Activated B cell treated with CpG ODN at 0.5 μM for 24 hours (primary cell): ENCODE measurements at regions not wholly inside any gene's neighbourhood (a gene's known extent, or its start where the extent isn't known, plus 50 kb on each side); places are given as distances from the start of the nearest gene placed in this dataset.

Experiments
- ATAC-seq: fragments of 200-7000 bp; cut with Tn5 transposase; one replicate; pipeline ENCODE4 v1.10.0; 2021; ENCODE audit warnings: low read depth, mild to moderate bottlenecking, moderate library complexity
- CTCF ChIA-PET: fragments of 350-600 bp; sonication (Branson Sonifier 250); formaldehyde crosslinking; loops from one replicate; lab custom pipeline; 2021; ENCODE audit warnings: antibody characterized with exemption; lab: Charles Lee
- POLR2A ChIA-PET: fragments of 350-600 bp; sonication (Branson Sonifier 250); formaldehyde crosslinking; loops from one replicate; lab custom pipeline; 2021; ENCODE audit warnings: antibody characterized with exemption; lab: Charles Lee
- DNase-seq: peaks from one replicate; pipeline ENCODE4 v3.0.0; 2022
- H3K27ac Mint-ChIP-seq: one replicate; pipeline ENCODE4 v1.8.0; 2020; ENCODE audit warnings: mixed read lengths
- H3K27me3 Mint-ChIP-seq: one replicate; pipeline ENCODE4 v1.8.0; 2021; ENCODE audit warnings: mixed read lengths
- H3K36me3 Mint-ChIP-seq: one replicate; pipeline ENCODE4 v1.8.0; 2021; ENCODE audit warnings: low read depth, mixed read lengths
- H3K4me1 Mint-ChIP-seq: one replicate; pipeline ENCODE4 v1.8.0; 2021; ENCODE audit warnings: mixed read lengths
- H3K4me3 Mint-ChIP-seq: one replicate; pipeline ENCODE4 v1.8.0; 2020; ENCODE audit warnings: mild to moderate bottlenecking, mixed read lengths
- H3K9me3 Mint-ChIP-seq: one replicate; pipeline ENCODE4 v1.8.0; 2020; ENCODE audit warnings: mixed read lengths
- intact Hi-C: fragments of 100-400 bp; cut with micrococcal nuclease; formaldehyde crosslinking; loops from one replicate; pipeline ENCODE4 v1.15.1; 2024
- TF ChIP-seq, protein P1 (sequence below): fragments of 200-600 bp; IDR thresholded peaks from one replicate; pipeline ENCODE4 v1.8.0; 2022; ENCODE audit warnings: antibody characterized with exemption, mild to moderate bottlenecking

DNA sequence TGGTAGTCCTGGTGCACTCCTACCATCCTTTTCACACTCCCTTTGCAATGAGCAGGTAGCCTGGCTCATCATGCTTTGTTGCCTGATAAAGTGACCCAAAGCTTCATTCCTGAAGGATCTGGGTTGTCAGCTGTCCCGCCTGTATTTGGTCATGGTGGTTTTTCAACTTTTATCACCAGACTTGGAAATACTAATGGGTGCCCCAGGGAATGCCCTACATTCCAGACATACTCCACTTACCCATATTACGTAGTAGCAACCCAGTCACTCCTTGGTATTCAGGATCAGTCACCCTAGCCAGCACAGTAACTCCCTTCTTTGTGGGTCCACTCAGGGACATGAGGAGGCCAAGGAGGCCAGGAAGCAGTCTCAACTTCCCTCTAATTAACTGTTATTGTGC is 199.2 kb downstream of the MAFB start:
- Mint-ChIP-seq H3K27ac (no peak overlapping the region), H3K4me1 (no peaks in the 10 kb centered on the region), H3K36me3 (no peaks in the 10 kb centered on the region), H3K4me3 (no peak overlapping the region), H3K27me3 (peaks cover 1% of the 10 kb centered on the region), H3K9me3 (no peaks in the 10 kb centered on the region)
- POLR2A ChIA-PET: no interaction called here
- ATAC-seq: no peak
- CTCF ChIA-PET: no interaction called here
- no peak for DNase-seq
- TF ChIP-seq, protein P1, sequence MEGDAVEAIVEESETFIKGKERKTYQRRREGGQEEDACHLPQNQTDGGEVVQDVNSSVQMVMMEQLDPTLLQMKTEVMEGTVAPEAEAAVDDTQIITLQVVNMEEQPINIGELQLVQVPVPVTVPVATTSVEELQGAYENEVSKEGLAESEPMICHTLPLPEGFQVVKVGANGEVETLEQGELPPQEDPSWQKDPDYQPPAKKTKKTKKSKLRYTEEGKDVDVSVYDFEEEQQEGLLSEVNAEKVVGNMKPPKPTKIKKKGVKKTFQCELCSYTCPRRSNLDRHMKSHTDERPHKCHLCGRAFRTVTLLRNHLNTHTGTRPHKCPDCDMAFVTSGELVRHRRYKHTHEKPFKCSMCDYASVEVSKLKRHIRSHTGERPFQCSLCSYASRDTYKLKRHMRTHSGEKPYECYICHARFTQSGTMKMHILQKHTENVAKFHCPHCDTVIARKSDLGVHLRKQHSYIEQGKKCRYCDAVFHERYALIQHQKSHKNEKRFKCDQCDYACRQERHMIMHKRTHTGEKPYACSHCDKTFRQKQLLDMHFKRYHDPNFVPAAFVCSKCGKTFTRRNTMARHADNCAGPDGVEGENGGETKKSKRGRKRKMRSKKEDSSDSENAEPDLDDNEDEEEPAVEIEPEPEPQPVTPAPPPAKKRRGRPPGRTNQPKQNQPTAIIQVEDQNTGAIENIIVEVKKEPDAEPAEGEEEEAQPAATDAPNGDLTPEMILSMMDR: no peak
- intact Hi-C loops: no loop called here

DNA sequence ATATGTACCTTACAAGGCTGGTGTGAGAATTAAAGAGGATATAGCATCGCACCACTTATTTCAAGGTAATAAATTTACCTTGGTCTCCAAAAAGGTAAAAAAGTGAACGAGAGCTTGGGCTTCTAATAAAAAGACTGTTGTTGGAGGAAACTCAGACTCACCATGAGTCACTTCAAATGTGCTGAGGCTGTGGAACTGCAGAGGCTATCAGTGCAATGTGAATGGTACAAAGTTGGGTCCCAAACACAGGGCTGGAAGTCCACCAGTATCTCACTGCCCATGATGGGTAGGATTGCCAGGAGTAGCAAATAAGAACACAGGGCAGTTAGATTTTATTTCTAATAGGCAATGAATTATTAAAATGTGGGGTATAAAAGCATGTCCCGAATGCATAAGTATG is 200.6 kb downstream of the MAFB start:
- POLR2A ChIA-PET: no interaction called here
- Mint-ChIP-seq H3K4me3 (no peak overlapping the region), H3K36me3 (no peaks in the 10 kb centered on the region), H3K27me3 (peaks cover 1% of the 10 kb centered on the region), H3K9me3 (no peaks in the 10 kb centered on the region), H3K27ac (no peak overlapping the region), H3K4me1 (no peaks in the 10 kb centered on the region)
- TF ChIP-seq, protein P1: no peak
- ATAC-seq: no peak
- no peak for DNase-seq
- CTCF ChIA-PET: no interaction called here
- intact Hi-C loops: no loop called here

DNA sequence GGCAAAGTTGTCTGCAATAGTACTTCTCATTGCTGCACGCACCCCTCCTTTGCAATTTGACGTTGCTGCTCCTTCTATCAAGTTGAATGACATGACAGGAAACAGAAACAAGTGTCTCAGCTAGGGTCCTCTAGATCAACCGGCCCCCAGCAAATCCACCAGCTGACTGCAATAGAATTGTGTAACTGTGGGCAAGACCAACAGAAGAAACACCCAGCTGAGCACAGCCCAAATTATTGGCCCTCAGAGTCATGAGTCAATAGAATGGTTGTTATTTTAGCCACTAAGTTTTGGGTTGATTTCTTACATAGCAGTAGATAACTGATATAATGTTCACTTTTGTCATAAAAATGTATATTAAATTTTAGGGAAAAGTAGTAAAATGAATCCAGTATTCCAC is 202.7 kb downstream of the MAFB start:
- Mint-ChIP-seq H3K27me3 (peaks cover 1% of the 10 kb centered on the region), H3K36me3 (no peaks in the 10 kb centered on the region), H3K27ac (no peak overlapping the region), H3K4me3 (no peak overlapping the region), H3K9me3 (no peaks in the 10 kb centered on the region), H3K4me1 (no peaks in the 10 kb centered on the region)
- ATAC-seq: no peak
- intact Hi-C loops: no loop called here
- TF ChIP-seq, protein P1: no peak
- POLR2A ChIA-PET: no interaction called here
- DNase-seq: no peak
- CTCF ChIA-PET: no interaction called here

DNA sequence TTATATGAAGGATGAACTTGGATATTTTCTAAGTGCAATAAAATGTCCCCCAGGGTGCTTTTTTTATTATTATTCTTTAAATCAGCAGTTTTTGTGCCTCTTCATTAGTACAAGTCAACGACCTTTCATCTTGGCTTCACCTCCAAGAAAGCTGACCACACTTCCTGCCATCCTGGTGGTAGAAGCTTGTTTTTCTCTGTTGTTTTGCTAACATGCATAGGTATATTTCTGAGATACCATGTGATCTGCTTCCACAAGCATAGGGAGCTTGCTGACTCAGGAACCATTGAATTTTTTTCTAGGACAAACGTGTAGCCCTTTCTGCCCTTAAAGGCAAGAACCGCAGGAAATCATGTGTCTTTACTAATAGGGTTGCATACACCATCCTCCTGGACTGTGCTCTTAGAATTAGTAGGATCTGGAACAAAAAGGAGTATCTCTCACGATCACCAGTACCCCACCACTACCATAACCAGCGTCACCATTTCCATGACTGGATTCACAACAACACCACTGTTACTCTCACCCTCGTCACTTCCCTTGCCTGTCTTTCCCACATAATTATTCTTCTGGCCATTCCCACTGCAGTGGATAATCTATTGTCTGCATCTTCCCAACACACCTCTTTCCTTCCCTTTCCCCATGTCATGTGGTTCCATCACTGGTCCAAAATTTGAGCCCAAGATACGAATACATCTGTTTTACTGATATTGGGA is 207.1 kb downstream of the MAFB start:
- intact Hi-C loops: no loop called here
- no peak overlapping the region for H3K27ac Mint-ChIP-seq
- no peaks in the 10 kb centered on the region for H3K4me1 Mint-ChIP-seq
- DNase-seq (no peak), ATAC-seq (no peak)
- H3K4me3 Mint-ChIP-seq: no peak overlapping the region
- POLR2A ChIA-PET: no interaction called here
- TF ChIP-seq, protein P1: no peak
- H3K36me3 Mint-ChIP-seq: no peaks in the 10 kb centered on the region
- peaks cover 5% of the 10 kb centered on the region for H3K27me3 Mint-ChIP-seq
- CTCF ChIA-PET: no interaction called here
- no peaks in the 10 kb centered on the region for H3K9me3 Mint-ChIP-seq

DNA sequence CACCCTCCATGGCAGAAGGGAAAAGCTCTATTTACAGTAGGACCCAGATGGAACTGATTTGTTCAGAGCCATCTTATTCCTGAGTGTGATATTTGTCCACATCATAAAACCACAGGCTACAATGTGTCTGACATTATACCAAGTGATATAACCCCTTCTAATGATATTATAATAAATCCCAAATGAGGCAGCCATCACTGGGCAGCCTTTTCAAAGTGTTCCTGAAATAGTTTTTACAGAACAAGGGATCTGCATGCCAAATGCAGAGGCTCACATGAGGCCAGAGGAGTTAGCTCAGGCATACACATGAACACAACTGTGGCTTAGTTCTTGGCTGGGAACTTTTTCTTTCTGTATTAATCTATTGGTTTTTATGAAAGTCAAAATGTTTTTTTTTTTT is 207.7 kb downstream of the MAFB start:
- DNase-seq (no peak), ATAC-seq (no peak)
- H3K27me3 Mint-ChIP-seq: peaks cover 9% of the 10 kb centered on the region
- TF ChIP-seq, protein P1: no peak
- intact Hi-C loops: no loop called here
- ChIA-PET CTCF (no interaction called here), POLR2A (no interaction called here)
- H3K4me3 Mint-ChIP-seq: no peak overlapping the region
- no peak overlapping the region for H3K27ac Mint-ChIP-seq
- no peaks in the 10 kb centered on the region for H3K4me1 Mint-ChIP-seq
- H3K36me3 Mint-ChIP-seq: no peaks in the 10 kb centered on the region
- no peaks in the 10 kb centered on the region for H3K9me3 Mint-ChIP-seq
